ENCODE measurements at regions not wholly inside any gene's neighbourhood (a gene's known extent, or its start where the extent isn't known, plus 50 kb on each side); places are given as distances from the start of the nearest gene placed in this dataset.
"Not testable (repeated sequence)": the region's sequence is repeated elsewhere in the genome, so short reads cannot be mapped to it uniquely, and the experiment has no call there.

DNA sequence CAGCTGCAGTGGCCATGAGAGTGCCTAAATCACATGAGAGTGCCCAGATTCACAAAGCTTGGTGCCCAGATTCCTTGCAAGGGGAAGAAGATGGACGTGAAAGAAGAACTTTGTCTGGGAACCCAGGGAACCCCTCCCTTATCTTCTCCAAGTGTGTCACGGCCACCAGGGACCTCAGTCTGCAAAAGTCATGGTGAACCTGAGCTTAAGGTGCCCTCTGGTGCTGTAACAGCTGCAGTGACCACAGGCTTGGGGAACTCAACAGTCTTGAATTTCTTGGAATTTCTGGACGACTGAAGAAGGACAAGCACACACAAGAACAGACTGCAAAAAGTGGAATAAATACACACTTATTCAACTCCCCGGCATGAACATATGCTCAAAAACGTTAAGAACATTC is 94.6 kb upstream of the POTEC start:
- H3K4me1 ChIP-seq (ENCODE audit: insufficient read depth, low read length); H3K4me2 ChIP-seq (ENCODE audit: insufficient read depth, low read length); H3K9me3 ChIP-seq (ENCODE audit: insufficient read depth, low read length, severe bottlenecking); H3K4me3 ChIP-seq (ENCODE audit: low read depth in 1 of 2, low read length in 2 of 2); H2AFZ ChIP-seq (ENCODE audit: low read depth, low read length); H3K9ac ChIP-seq (ENCODE audit: low read depth, low read length); H4K20me1 ChIP-seq (ENCODE audit: insufficient read depth, low read length); H3K27ac ChIP-seq (ENCODE audit: low read length); H3K36me3 ChIP-seq (ENCODE audit: insufficient read depth, low read length); H3K79me2 ChIP-seq (ENCODE audit: insufficient read depth, low read length); ATAC-seq (ENCODE audit: insufficient read depth, low read depth); DNase-seq; H3K27me3 ChIP-seq (ENCODE audit: insufficient read depth, low read length, poor library complexity): not testable (repeated sequence)

DNA sequence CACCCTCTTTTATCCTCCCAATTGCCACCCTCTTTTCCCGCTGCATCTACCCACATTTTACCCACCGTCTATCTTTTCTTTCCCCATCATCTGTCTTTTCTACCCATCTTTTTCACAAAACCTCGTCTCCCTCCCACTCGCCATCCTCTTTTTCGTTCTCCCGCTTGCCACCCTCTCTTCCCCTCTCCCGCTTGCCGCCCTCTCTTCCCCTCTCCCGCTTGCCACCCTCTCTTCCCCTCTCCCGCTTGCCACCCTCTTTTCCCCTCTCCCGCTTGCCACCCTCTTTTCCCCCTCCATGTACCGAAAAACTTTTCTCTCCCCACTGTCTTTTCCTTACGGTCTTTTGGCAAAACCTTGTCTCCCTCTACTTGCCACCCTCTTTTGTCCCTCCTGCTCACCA is 97.7 kb upstream of the POTEC start:
- H4K20me1 ChIP-seq (ENCODE audit: insufficient read depth, low read length); H3K27me3 ChIP-seq (ENCODE audit: insufficient read depth, low read length, poor library complexity); H3K9ac ChIP-seq (ENCODE audit: low read depth, low read length); H3K27ac ChIP-seq (ENCODE audit: low read length); ATAC-seq (ENCODE audit: insufficient read depth, low read depth); H3K9me3 ChIP-seq (ENCODE audit: insufficient read depth, low read length, severe bottlenecking); H3K4me3 ChIP-seq (ENCODE audit: low read depth in 1 of 2, low read length in 2 of 2); H3K4me1 ChIP-seq (ENCODE audit: insufficient read depth, low read length); DNase-seq; H3K79me2 ChIP-seq (ENCODE audit: insufficient read depth, low read length); H2AFZ ChIP-seq (ENCODE audit: low read depth, low read length); H3K36me3 ChIP-seq (ENCODE audit: insufficient read depth, low read length); H3K4me2 ChIP-seq (ENCODE audit: insufficient read depth, low read length): not testable (repeated sequence)

DNA sequence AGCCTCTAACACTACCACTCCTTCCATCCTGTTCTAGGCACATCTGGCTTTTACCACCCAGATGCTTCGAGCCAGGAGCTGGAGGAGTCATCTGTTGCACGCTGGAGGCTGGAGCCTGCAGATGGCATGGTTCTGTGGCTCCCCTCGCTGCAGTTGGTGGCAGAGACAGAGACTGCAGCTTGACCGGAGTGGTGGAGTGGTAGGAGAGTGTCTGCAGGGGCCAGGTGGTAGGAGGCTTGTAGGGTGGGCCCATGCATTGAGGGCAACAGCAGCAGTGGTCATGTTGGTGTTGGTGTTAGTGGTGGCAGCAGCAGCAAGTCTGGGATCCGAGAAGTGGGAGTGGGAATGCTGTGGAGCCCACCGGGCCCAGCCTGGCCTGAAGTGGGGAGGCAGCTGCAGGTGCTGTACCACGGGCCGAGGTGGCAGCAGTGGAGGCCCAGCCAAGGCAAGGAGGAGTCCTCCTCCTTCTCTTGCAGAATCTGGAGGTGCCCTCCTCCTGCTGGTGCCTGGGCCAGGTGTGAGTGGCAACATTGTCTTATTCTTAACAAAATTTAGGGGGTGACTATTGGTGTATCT is 100.4 kb upstream of the POTEC start:
- not testable (repeated sequence) for DNase-seq; H3K27me3 ChIP-seq (ENCODE audit: insufficient read depth, low read length, poor library complexity); H3K4me1 ChIP-seq (ENCODE audit: insufficient read depth, low read length); H3K4me3 ChIP-seq (ENCODE audit: low read depth in 1 of 2, low read length in 2 of 2); H3K79me2 ChIP-seq (ENCODE audit: insufficient read depth, low read length); H3K9ac ChIP-seq (ENCODE audit: low read depth, low read length); H2AFZ ChIP-seq (ENCODE audit: low read depth, low read length); H4K20me1 ChIP-seq (ENCODE audit: insufficient read depth, low read length); H3K4me2 ChIP-seq (ENCODE audit: insufficient read depth, low read length); H3K36me3 ChIP-seq (ENCODE audit: insufficient read depth, low read length); H3K27ac ChIP-seq (ENCODE audit: low read length); H3K9me3 ChIP-seq (ENCODE audit: insufficient read depth, low read length, severe bottlenecking)
- peak; percentile 24; the same call in 1 of the 3 replicates for ATAC-seq (ENCODE audit: insufficient read depth, low read depth)

DNA sequence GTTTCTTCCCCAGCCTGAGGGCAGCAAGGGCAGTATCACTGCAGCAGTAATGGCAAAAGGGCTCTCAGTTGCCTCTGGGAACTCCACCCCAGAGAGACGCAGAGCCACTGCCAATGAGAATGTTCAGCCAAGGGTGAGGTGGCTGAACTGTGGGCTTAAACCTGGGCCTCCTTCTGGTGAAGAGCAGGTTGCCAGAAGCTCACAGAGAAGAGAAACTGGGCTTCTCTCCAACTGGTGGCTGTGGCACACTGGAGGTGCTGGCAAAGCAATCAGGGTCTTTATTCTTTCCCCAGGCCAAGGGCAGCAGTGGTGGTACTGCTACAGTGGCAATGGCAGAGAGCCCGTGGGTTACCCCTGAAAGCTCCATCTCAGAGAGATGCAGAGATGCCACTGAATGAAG is 54.9 kb upstream of the ANKRD30B start:
- not testable (repeated sequence) for H3K27me3 ChIP-seq (ENCODE audit: insufficient read depth, low read length, poor library complexity); H3K27ac ChIP-seq (ENCODE audit: low read length); H3K4me2 ChIP-seq (ENCODE audit: insufficient read depth, low read length); DNase-seq; H3K79me2 ChIP-seq (ENCODE audit: insufficient read depth, low read length); H3K4me1 ChIP-seq (ENCODE audit: insufficient read depth, low read length); H2AFZ ChIP-seq (ENCODE audit: low read depth, low read length); ATAC-seq (ENCODE audit: insufficient read depth, low read depth); H3K9ac ChIP-seq (ENCODE audit: low read depth, low read length); H3K36me3 ChIP-seq (ENCODE audit: insufficient read depth, low read length); H4K20me1 ChIP-seq (ENCODE audit: insufficient read depth, low read length); H3K9me3 ChIP-seq (ENCODE audit: insufficient read depth, low read length, severe bottlenecking); H3K4me3 ChIP-seq (ENCODE audit: low read depth in 1 of 2, low read length in 2 of 2)

DNA sequence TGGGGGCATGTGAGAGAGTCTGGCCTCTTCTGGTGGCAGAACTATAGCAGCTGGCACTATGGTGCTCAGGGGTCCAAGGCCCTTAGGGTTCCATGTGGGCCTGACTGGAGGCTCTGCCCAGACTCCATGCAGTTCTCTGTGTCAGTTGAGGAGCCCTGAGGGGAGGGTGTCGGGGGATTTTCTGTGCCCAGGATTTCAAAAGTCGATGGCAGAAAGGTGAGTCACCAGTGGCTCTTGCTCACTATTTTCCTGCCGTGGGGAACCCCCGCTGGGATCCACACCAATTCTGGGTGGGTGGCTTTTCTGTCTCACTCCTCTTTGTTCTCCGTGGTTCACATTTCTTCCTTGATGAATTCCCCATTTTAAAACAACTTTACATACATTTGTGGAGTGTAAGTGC is 54.1 kb upstream of the ANKRD30B start:
- not testable (repeated sequence) for H4K20me1 ChIP-seq (ENCODE audit: insufficient read depth, low read length)

DNA sequence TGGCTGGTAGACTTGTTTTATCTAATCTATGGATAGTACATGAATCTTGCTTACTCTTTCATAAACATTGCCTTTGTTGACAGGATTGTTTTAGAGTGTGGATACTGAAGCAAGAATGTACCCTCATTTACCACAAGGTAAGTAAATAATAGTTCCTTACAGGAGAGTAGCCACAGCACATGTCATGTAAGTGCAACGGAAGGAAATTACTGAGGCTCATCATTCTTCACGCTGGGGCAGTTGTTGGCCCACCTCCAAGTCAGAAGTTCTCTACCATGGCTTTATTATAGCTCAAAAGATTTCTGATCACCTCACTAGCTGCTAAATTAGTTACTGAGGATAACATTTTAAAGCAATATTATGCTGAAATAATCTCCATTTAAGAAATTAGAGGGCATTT is 50.0 kb upstream of the ANKRD30B start:
- not testable (repeated sequence) for H4K20me1 ChIP-seq (ENCODE audit: insufficient read depth, low read length); H3K4me1 ChIP-seq (ENCODE audit: insufficient read depth, low read length); ATAC-seq (ENCODE audit: insufficient read depth, low read depth); H3K79me2 ChIP-seq (ENCODE audit: insufficient read depth, low read length); H3K4me3 ChIP-seq (ENCODE audit: low read depth in 1 of 2, low read length in 2 of 2); H3K4me2 ChIP-seq (ENCODE audit: insufficient read depth, low read length); H3K27me3 ChIP-seq (ENCODE audit: insufficient read depth, low read length, poor library complexity); H3K9me3 ChIP-seq (ENCODE audit: insufficient read depth, low read length, severe bottlenecking); H2AFZ ChIP-seq (ENCODE audit: low read depth, low read length); H3K27ac ChIP-seq (ENCODE audit: low read length); H3K36me3 ChIP-seq (ENCODE audit: insufficient read depth, low read length); DNase-seq; H3K9ac ChIP-seq (ENCODE audit: low read depth, low read length)

More for the DNA sequence above, 54.1 kb upstream of the ANKRD30B start:
- H3K4me1 ChIP-seq (ENCODE audit: insufficient read depth, low read length); H3K27ac ChIP-seq (ENCODE audit: low read length); H3K79me2 ChIP-seq (ENCODE audit: insufficient read depth, low read length); DNase-seq; H3K27me3 ChIP-seq (ENCODE audit: insufficient read depth, low read length, poor library complexity); H3K9ac ChIP-seq (ENCODE audit: low read depth, low read length); H3K4me3 ChIP-seq (ENCODE audit: low read depth in 1 of 2, low read length in 2 of 2); ATAC-seq (ENCODE audit: insufficient read depth, low read depth); H2AFZ ChIP-seq (ENCODE audit: low read depth, low read length); H3K4me2 ChIP-seq (ENCODE audit: insufficient read depth, low read length); H3K36me3 ChIP-seq (ENCODE audit: insufficient read depth, low read length); H3K9me3 ChIP-seq (ENCODE audit: insufficient read depth, low read length, severe bottlenecking): not testable (repeated sequence)
